Activated CD8-positive, alpha-beta memory T cell treated with anti-CD3 and anti-CD28 coated beads for 4 hours (primary cell): ENCODE measurements at regions not wholly inside any gene's neighbourhood (a gene's known extent, or its start where the extent isn't known, plus 50 kb on each side); places are given as distances from the start of the nearest gene placed in this dataset.

ENCODE experiments used
- DNase-seq, 2 donors: peaks; one replicate each; pipeline ENCODE4 v3.0.0-alpha.2; 2020; ENCODE audit warnings: low read depth in 2 of 2

GRCh38 chr2:176502619-176503018 is 233.4 kb downstream of the MTX2 start:
- DNase-seq = no peak

GRCh38 chr2:176503776-176504175 is 234.5 kb downstream of the MTX2 start:
- no peak for DNase-seq

- no peak for DNase-seq
Measured at GRCh38 chr2:176504440-176504839, 235.2 kb downstream of the MTX2 start.

DNA sequence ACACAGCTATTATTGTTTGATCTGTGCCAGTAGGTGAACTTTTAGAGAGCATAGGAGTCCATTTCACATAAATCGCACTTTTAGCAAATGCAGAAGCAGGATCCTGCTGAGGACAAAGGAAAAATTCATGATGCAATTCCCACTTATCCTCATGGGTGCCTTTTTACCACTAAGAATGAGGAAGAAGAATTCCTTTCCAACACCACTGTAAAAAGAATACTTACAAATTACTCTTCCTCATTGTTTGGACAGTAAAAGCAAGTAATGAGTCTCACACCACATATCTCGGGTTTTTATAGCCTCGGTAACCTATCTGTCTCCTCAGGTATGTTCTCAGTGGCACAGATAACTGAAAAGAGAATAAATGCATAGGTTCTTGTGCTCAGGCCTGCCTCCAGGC is 238.5 kb downstream of the MTX2 start:
- no peak for DNase-seq

DNA sequence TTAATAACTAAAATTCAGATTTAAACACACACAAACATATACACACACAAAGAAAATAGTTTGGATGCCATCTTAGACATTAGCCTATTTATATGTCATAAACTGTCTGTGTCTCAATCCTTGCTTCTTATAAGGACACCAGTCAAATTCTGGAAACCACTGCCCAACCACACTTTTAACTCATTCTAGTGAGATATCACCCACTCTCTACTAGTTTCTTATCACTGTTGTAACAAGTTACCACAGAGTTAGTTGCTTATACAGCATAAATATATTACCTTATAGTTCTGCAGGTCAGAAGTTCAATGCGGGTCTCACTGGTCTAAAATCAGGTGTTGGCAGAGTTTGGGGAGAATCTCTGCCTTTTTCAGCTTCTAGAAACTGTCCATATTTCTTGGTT is 239.1 kb downstream of the MTX2 start:
- DNase-seq = no peak

GRCh38 chr2:176508984-176509740 is 239.9 kb downstream of the MTX2 start:
- DNase-seq = no peak

GRCh38 chr2:176514276-176514675 is 245.0 kb downstream of the MTX2 start:
- DNase-seq = no peak

DNA sequence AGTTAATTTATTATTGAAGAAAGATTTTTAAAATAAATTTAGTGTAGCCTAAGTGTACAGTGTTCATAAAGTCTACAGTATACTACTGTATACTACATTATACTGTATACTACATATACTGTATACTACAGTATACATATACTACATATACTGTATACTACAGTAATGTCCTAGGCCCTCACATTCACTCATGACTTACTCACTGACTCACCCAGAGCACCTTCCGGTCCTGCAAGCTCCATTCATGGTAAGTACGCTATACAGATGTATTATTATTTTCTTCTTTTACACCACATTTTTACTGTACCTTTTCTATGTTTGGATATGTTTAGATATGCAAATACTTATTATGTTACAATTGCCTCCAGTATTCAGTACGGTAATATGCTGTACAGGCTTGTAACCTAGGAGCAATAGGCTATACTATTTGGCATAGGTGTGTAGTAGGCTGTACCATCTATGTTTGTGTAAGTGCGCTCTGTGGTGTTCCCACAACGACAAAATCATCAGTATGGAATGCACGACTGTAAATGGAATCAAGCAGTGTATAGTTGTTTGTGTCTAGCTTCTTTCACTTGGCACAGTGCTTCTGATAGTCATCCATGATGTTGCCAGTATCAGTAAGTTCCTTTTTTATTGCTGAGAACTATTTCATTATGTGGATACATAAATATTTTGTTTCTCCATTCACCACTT is 245.7 kb downstream of the MTX2 start:
- no peak for DNase-seq

- DNase-seq = no peak
Measured at GRCh38 chr2:176516051-176516602, 246.9 kb downstream of the MTX2 start.

- no peak for DNase-seq
Measured at GRCh38 chr2:176518823-176519222, 249.6 kb downstream of the MTX2 start.

GRCh38 chr2:176521878-176522670 is 252.8 kb downstream of the MTX2 start:
- no peak for DNase-seq

DNA sequence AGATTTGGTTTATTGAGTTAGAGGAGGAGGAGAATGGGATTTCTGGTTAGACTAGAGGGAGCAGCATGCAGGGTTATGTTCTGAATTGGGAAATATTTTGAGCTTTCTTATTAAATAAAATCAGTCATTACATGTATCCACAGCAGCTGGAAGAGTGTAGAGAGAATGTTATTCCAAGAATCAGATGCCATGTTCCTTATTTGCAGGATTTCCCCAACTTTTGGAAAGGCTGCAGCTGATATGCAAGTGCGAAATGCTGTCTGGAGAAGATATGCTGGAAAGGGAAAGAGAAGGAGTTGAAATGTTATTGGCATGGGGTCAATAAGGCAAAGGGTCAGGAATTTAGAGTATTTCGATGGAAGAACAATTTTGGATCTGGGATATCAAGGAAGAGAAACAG is 255.8 kb downstream of the MTX2 start:
- DNase-seq = no peak

DNA sequence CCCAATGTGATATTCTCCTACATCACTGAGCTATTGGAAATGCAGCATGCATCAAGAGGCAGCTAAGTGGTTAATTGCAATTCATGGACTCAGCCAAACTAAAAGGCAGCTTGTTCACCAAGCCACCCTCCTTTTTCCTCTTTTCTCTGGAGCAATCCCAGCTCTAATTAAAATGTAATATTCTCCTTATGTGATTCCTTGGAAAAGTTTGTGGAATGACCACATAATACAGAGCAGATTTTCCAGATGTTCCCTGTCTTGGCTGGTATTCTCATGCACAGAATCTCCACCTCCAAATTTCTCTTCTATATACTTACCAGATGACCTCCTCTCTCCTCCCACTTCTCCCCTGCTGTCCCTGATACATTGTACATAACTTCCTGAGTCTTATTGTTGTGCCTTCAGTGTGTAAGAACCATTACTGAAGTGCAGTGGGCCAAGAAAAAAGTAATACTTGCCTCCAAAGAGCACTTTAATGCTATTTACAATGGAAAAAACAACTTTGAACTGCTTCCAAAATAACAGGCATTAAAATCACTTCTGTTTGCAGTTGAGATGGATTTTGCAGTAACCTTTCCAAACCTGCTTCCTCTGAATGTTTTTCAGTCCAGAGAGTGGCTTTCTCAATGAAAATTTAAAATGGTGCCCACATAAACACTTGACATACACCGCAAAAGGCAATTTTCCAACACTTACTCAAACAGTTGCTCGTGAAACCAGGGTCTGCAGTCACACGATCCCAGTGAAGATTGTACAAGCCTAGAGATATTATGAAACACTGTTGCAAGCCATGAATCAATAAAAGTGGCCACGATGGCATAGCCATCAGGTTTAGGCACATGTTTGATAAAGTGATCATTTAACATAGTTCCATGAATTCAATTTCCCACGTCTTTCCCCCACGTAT is 258.0 kb downstream of the MTX2 start:
- DNase-seq = no peak

DNA sequence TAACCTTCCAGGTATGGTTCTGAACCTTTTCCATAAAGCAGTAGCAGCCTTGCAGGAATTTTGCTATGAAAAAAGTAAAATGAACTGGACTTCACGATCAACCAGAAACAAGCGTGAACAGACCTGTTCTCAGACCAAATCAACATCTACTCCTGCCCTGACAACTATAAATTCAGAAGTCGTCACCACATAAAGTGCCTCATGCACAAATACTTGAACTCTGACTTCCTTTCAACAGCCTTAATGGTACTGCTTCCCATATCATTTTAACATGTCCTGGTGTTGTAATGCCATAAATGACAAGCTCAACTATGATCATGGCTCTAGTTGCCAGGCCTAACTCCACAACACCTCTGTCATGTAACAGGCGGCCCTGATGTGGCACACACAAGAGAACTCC is 262.4 kb downstream of the MTX2 start:
- no peak for DNase-seq

- DNase-seq = no peak
Measured at GRCh38 chr2:176533505-176534193, 264.4 kb downstream of the MTX2 start.

DNA sequence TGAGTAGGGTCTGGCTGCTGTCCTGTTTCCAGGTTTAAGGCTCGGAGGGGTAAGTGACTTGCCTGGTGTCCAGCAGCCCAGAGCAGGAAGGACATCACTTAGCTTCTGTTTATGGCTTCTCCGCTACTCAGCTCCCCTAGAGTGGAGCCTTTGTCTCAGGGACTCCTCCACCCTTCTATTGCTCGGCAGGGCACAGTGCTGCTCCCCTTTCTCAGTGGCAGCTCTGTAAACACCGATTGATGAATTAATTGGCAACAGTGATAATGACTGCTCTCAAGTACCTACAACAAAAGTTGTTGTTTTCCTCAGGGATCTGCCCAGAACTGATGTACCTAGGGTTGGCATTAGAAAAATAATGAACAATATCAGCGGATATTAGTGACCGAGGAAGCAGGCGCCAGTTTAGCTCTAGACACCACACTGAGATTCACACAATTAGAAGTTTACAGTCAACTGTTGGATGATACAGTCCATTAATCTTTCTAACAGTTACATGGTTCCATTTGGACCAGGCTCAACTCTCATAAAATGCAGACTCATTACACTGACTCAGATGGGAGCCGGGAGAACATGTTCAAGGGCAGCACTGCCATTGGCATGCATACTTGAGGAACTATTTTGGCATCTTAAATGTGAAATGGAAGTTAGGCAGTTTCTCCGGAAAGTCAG is 265.7 kb downstream of the MTX2 start:
- no peak for DNase-seq

GRCh38 chr2:176535467-176536113 is 266.3 kb downstream of the MTX2 start:
- DNase-seq = no peak

GRCh38 chr2:176536439-176537133 is 267.3 kb downstream of the MTX2 start:
- no peak for DNase-seq

- no peak for DNase-seq
Measured at GRCh38 chr2:176537932-176538331, 268.7 kb downstream of the MTX2 start.
